GM12878 (cell line): ENCODE measurements at regions not wholly inside any gene's neighbourhood (a gene's known extent, or its start where the extent isn't known, plus 50 kb on each side); places are given as distances from the start of the nearest gene placed in this dataset.

ENCODE experiments used
- ATAC-seq: fragments of 200-7000 bp; cut with Tn5 transposase; 3 replicates; pipeline ENCODE4 v1.9.1; 2020; ENCODE audit warnings: mild to moderate bottlenecking, moderate library complexity
- BruUV-seq: library from RNA; stranded (reverse); fragments of 400-500 nt; replicated peaks from 2 replicates; lab custom pipeline; 2021; lab: Mats Ljungman, UMichigan
- CTCF ChIA-PET: fragments of 300-600 bp; sonication (Branson Sonifier 250); formaldehyde crosslinking; extraction: SDS; loops from one replicate; lab custom pipeline; 2021; ENCODE audit warnings: inconsistent platforms; lab: Yijun Ruan, JAX
- POLR2A ChIA-PET: fragments of 350-600 bp; formaldehyde crosslinking; extraction: SDS; loops from one replicate; lab custom pipeline; 2021; ENCODE audit warnings: inconsistent platforms; lab: Charles Lee
- RAD21 ChIA-PET: fragments of 300-600 bp; sonication (Branson Sonifier 250); formaldehyde crosslinking; loops from one replicate; lab custom pipeline; 2023; ENCODE audit warnings: antibody characterized with exemption; ENCODE audit not compliant: unreplicated experiment; lab: Charles Lee
- SMC1A ChIA-PET: fragments of 300-600 bp; sonication (Branson Sonifier 250); formaldehyde crosslinking; loops from one replicate; lab custom pipeline; 2023; ENCODE audit not compliant: unreplicated experiment, uncharacterized antibody; lab: Charles Lee
- DNase-seq: peaks from one replicate; pipeline ENCODE4 v3.0.0-alpha.2; 2011; ENCODE audit warnings: low read depth, low spot score
- FAIRE-seq: peaks from 3 replicates; lab custom pipeline; 2011; peaks lifted over from hg19 to GRCh38; lab: Jason Lieb, UNC
- H2AFZ ChIP-seq: 2 replicates; pipeline ENCODE4 v1.6.0; 2011; ENCODE audit warnings: low read depth, low read length, control low read depth; ENCODE audit not compliant: control insufficient read depth
- H3K27ac ChIP-seq: 2 replicates; pipeline ENCODE4 v1.5.1; 2011; ENCODE audit warnings: control low read depth; ENCODE audit not compliant: control insufficient read depth, insufficient read depth
- H3K27me3 ChIP-seq, 2 experiments: replicated peaks in 1 of 2; 2 replicates each; pipeline versions ENCODE4 v1.6.0 to v1.6.1; 2011; ENCODE audit warnings: low read length in 1 of 2; ENCODE audit not compliant: control insufficient read depth in 2 of 2, insufficient read depth in 2 of 2
- H3K36me3 ChIP-seq, 2 experiments: 2 replicates each; pipeline ENCODE4 v1.5.1; 2011; ENCODE audit warnings: low read length in 1 of 2; ENCODE audit not compliant: control insufficient read depth in 2 of 2, insufficient read depth in 2 of 2
- H3K4me1 ChIP-seq: 2 replicates; pipeline ENCODE4 v1.6.1; 2011; ENCODE audit warnings: mild to moderate bottlenecking, low read length, moderate library complexity, mixed read lengths; ENCODE audit not compliant: control insufficient read depth, insufficient read depth
- H3K4me2 ChIP-seq: 2 replicates; pipeline ENCODE4 v1.6.0; 2011; ENCODE audit warnings: control low read depth; ENCODE audit not compliant: control insufficient read depth, insufficient read depth
- H3K4me3 ChIP-seq: fragments of 200-600 bp; sonication (generic); 2 replicates; pipeline ENCODE4 v1.5.1; 2016
- H3K79me2 ChIP-seq: 2 replicates; pipeline ENCODE4 v1.6.0; 2011; ENCODE audit warnings: low read length; ENCODE audit not compliant: control insufficient read depth, insufficient read depth
- H3K9ac ChIP-seq: 2 replicates; pipeline ENCODE4 v1.8.0; 2011; ENCODE audit warnings: low read length, control low read depth, mixed read lengths; ENCODE audit not compliant: control insufficient read depth, insufficient read depth
- H3K9me3 ChIP-seq: replicated peaks from 3 replicates; pipeline ENCODE4 v1.5.1; 2011; ENCODE audit warnings: mild to moderate bottlenecking, low read length; ENCODE audit not compliant: control insufficient read depth, insufficient read depth
- H4K20me1 ChIP-seq: 2 replicates; pipeline ENCODE4 v1.6.0; 2011; ENCODE audit not compliant: control insufficient read depth, insufficient read depth
- E4F1 ChIP-seq: fragments of 450-650 bp; IDR thresholded peaks from 2 replicates; pipeline ENCODE4 v1.6.1; 2018; ENCODE audit warnings: borderline replicate concordance, mild to moderate bottlenecking; ENCODE audit not compliant: partially characterized antibody
- HSF1 ChIP-seq: fragments of 150-350 bp; IDR thresholded peaks from 2 replicates; pipeline ENCODE4 v1.6.1; 2014; ENCODE audit warnings: mild to moderate bottlenecking, low read depth, low read length
- IRF3 ChIP-seq: fragments of 450-650 bp; IDR thresholded peaks from 2 replicates; pipeline ENCODE4 v1.6.1; 2014; ENCODE audit warnings: mild to moderate bottlenecking
- MXI1 ChIP-seq: fragments of 150-350 bp; IDR thresholded peaks from 2 replicates; pipeline ENCODE4 v1.6.1; 2011; ENCODE audit warnings: low read depth, mild to moderate bottlenecking, inconsistent platforms, low read length, improper control_type of control experiment
- PKNOX1 ChIP-seq: fragments of 450-650 bp; IDR thresholded peaks from 2 replicates; pipeline ENCODE4 v1.6.1; 2016; ENCODE audit warnings: mild to moderate bottlenecking
- POLR2AphosphoS2 ChIP-seq: IDR thresholded peaks from 2 replicates; pipeline ENCODE4 v1.6.1; 2011; ENCODE audit warnings: low read depth, mild to moderate bottlenecking, low read length, improper control_type of control experiment, moderate library complexity
- SMARCA5 ChIP-seq: fragments of 450-650 bp; IDR thresholded peaks from 2 replicates; pipeline ENCODE4 v1.6.1; 2017; ENCODE audit warnings: mild to moderate bottlenecking
- ZNF24 ChIP-seq: fragments of 450-650 bp; IDR thresholded peaks from 2 replicates; pipeline ENCODE4 v1.6.1; 2017; ENCODE audit warnings: antibody characterized with exemption, mild to moderate bottlenecking
- WGBS: methylation state at CpG from one replicate; pipeline ENCODE4 v1.1.6; 2016; ENCODE audit warnings: low lambda C conversion rate; ENCODE audit not compliant: insufficient replicate concordance, insufficient coverage; ENCODE audit errors: missing lambda C conversion rate; 5-methylcytosine and 5-hydroxymethylcytosine counted together
- in situ Hi-C: fragments of 300-500 bp; cut with MboI; formaldehyde crosslinking; loops from 9 replicates; pipeline ENCODE4 v1.14.3; 2018; ENCODE audit warnings: mixed read lengths
- intact Hi-C: fragments of 100-400 bp; cut with micrococcal nuclease; formaldehyde crosslinking; loops from one replicate; pipeline ENCODE4 v1.14.2; 2022; ENCODE audit not compliant: unreplicated experiment

- H3K9ac ChIP-seq, result no peak overlapping the region
- RAD21 ChIA-PET, result no interaction called here
- CTCF ChIA-PET, result no interaction called here
- intact Hi-C loops (no loop called here), in situ Hi-C loops (no loop called here)
- no peaks in the 10 kb centered on the region for H3K27me3 ChIP-seq
- POLR2A ChIA-PET, result no interaction called here
- FAIRE-seq (no peak), ATAC-seq (no peak), DNase-seq (no peak)
- SMC1A ChIA-PET, result no interaction called here
- no TSS peak for BruUV-seq
- H3K4me1 ChIP-seq, result no peaks in the 10 kb centered on the region
- TF ChIP-seq E4F1 (no peak), HSF1 (no peak), PKNOX1 (no peak), POLR2AphosphoS2 (no peak), ZNF24 (no peak), MXI1 (no peak), IRF3 (no peak), SMARCA5 (no peak)
- no peak overlapping the region for H3K4me2 ChIP-seq
- 5% methylated on average over 7 of the region's 7 CpGs for WGBS
- no peaks in the 10 kb centered on the region for H3K79me2 ChIP-seq
- H3K4me3 ChIP-seq, result no peak overlapping the region
- H3K36me3 ChIP-seq, result no peaks in the 10 kb centered on the region
- no peak overlapping the region for H2AFZ ChIP-seq
- H3K9me3 ChIP-seq, result no peaks in the 10 kb centered on the region
- H3K27ac ChIP-seq, result no peak overlapping the region
- H4K20me1 ChIP-seq, result no peaks in the 10 kb centered on the region
These were observed 485.6 kb upstream of the SYNCRIP start for GRCh38 chr6:86128130-86128814.
